GM18873 (cell line): ENCODE measurements at regions not wholly inside any gene's neighbourhood (a gene's known extent, or its start where the extent isn't known, plus 50 kb on each side); places are given as distances from the start of the nearest gene placed in this dataset.

Experiments used
- ATAC-seq: cut with Tn5 transposase; IDR thresholded peaks from one replicate; pipeline ENCODE4 v1.9.1; 2021; ENCODE audit warnings: mild to moderate bottlenecking, moderate library complexity, moderate number of reproducible peaks; ENCODE audit not compliant: unreplicated experiment, low FRiP score

GRCh38 chr2:16466821-16467151 is 198.8 kb downstream of the CYRIA start:
- no peak for ATAC-seq

- ATAC-seq = no peak
Observed at GRCh38 chr2:16466133-16466820, 199.4 kb downstream of the CYRIA start.

- ATAC-seq = no peak
Observed at GRCh38 chr2:16464641-16465040, 201.0 kb downstream of the CYRIA start.

GRCh38 chr2:16462958-16463357 is 202.7 kb downstream of the CYRIA start:
- ATAC-seq = no peak

- ATAC-seq = no peak
Observed at GRCh38 chr2:16461672-16462071, 204.0 kb downstream of the CYRIA start.

- no peak for ATAC-seq
Observed at GRCh38 chr2:16459606-16460005, 206.0 kb downstream of the CYRIA start.

GRCh38 chr2:16454621-16455020 is 211.0 kb downstream of the CYRIA start:
- no peak for ATAC-seq

GRCh38 chr2:16452123-16452522 is 213.5 kb downstream of the CYRIA start:
- no peak for ATAC-seq

- no peak for ATAC-seq
Observed at GRCh38 chr2:16446706-16447105, 218.9 kb downstream of the CYRIA start.

- ATAC-seq = no peak
Observed at GRCh38 chr2:16442971-16443370, 222.7 kb downstream of the CYRIA start.

- no peak for ATAC-seq
Observed at GRCh38 chr2:16441431-16441830, 224.2 kb downstream of the CYRIA start.

- ATAC-seq = no peak
Observed at GRCh38 chr2:16440898-16441297, 224.7 kb downstream of the CYRIA start.

- no peak for ATAC-seq
Observed at GRCh38 chr2:16438613-16439321, 226.9 kb downstream of the CYRIA start.

- ATAC-seq = no peak
Observed at GRCh38 chr2:16437189-16437588, 228.4 kb downstream of the CYRIA start.

- no peak for ATAC-seq
Observed at GRCh38 chr2:16434393-16434792, 231.2 kb downstream of the CYRIA start.

- no peak for ATAC-seq
Observed at GRCh38 chr2:16430846-16431245, 234.8 kb downstream of the CYRIA start.

GRCh38 chr2:16429431-16430145 is 236.0 kb downstream of the CYRIA start:
- ATAC-seq = no peak

- no peak for ATAC-seq
Observed at GRCh38 chr2:16429002-16429401, 236.6 kb downstream of the CYRIA start.

GRCh38 chr2:16425462-16426336 is 239.9 kb downstream of the CYRIA start:
- no peak for ATAC-seq

- ATAC-seq = no peak
Observed at GRCh38 chr2:16420421-16420820, 245.2 kb downstream of the CYRIA start.

GRCh38 chr2:16417726-16418125 is 247.9 kb downstream of the CYRIA start:
- no peak for ATAC-seq
